ENCODE measurements at regions not wholly inside any gene's neighbourhood (a gene's known extent, or its start where the extent isn't known, plus 50 kb on each side); places are given as distances from the start of the nearest gene placed in this dataset.

DNA sequence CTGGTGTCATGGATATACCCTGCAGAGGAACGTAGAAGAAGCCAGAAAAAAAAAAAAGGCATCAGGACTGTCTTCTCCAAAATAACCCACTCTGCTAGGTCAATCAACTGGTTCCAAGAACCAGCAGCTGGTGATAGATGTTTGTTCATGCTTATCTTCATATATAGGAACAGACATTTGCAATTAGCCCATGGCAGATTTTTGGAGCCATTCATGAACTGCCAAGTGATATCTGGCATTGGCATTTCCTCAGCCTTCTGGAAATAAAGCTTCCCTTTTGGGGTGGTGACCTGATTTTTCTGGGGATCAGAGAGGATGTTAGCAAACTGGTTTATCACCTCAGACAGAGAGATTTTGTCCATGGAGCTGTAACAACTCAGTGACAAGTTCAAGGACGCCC lies 234.9 kb downstream of the OSR1 start:
- H3K27me3 ChIP-seq = no peaks in the 10 kb centered on the region
- TF ChIP-seq EP300 (IDR thresholded peaks at IDR 0.05; ENCODE audit: low read depth) (no peak), POLR2AphosphoS5 (IDR thresholded peaks at IDR 0.05) (no peak), POLR2A (IDR thresholded peaks at IDR 0.05) (no peak)
- TF ChIP-seq, protein P1, sequence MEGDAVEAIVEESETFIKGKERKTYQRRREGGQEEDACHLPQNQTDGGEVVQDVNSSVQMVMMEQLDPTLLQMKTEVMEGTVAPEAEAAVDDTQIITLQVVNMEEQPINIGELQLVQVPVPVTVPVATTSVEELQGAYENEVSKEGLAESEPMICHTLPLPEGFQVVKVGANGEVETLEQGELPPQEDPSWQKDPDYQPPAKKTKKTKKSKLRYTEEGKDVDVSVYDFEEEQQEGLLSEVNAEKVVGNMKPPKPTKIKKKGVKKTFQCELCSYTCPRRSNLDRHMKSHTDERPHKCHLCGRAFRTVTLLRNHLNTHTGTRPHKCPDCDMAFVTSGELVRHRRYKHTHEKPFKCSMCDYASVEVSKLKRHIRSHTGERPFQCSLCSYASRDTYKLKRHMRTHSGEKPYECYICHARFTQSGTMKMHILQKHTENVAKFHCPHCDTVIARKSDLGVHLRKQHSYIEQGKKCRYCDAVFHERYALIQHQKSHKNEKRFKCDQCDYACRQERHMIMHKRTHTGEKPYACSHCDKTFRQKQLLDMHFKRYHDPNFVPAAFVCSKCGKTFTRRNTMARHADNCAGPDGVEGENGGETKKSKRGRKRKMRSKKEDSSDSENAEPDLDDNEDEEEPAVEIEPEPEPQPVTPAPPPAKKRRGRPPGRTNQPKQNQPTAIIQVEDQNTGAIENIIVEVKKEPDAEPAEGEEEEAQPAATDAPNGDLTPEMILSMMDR (IDR thresholded peaks at IDR 0.05) = no peak
- in situ Hi-C loops (cut with MboI; ENCODE audit: low pct_ligation_motif_present in 1 of 4, low pct_unique_long_range_greater_than_20kb in 1 of 4, low sequenced_read_pairs in 3 of 4) = no loop called here
- intact Hi-C loops (cut with DNase I; ENCODE audit: low total_unique reads) = no loop called here
- DNase-seq = no peak
- WGBS, 2 donors (ENCODE audit: low coverage in 1 of 2) = 80 to 92% methylated on average over 1 to 2 of the region's 2 CpGs
- H3K27ac ChIP-seq = no peak overlapping the region
- H3K36me3 ChIP-seq = no peaks in the 10 kb centered on the region
- no peak overlapping the region for H3K4me3 ChIP-seq
- no peaks in the 10 kb centered on the region for H3K4me1 ChIP-seq
- H3K9me3 ChIP-seq = no peaks in the 10 kb centered on the region

DNA sequence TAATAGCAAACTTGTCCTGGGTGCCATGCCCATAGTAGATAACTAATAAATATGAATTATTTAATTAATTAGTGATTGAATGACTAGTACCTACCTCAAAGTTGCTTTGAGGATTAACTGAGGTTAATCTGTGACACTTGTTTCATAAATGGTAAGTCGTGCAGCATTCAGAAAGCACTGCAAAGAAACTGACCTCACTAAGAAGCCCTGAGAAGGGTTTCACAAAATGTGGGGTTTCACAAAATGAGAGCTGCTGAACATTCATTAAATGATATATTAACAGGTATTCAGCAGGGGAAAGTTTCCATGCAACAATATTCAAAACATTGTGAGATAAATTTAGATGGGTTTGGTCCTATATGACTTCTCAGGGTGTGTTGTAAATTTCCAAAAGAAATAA lies 236.2 kb downstream of the OSR1 start:
- Histone ChIP-seq H3K27ac (no peak overlapping the region), H3K9me3 (no peaks in the 10 kb centered on the region), H3K4me1 (no peaks in the 10 kb centered on the region), H3K36me3 (no peaks in the 10 kb centered on the region), H3K4me3 (no peak overlapping the region), H3K27me3 (no peaks in the 10 kb centered on the region)
- DNase-seq = no peak
- intact Hi-C loops (cut with DNase I; ENCODE audit: low total_unique reads) = no loop called here
- TF ChIP-seq POLR2A (IDR thresholded peaks at IDR 0.05) (no peak), POLR2AphosphoS5 (IDR thresholded peaks at IDR 0.05) (no peak), EP300 (IDR thresholded peaks at IDR 0.05; ENCODE audit: low read depth) (no peak)
- TF ChIP-seq, protein P1 (IDR thresholded peaks at IDR 0.05) = no peak
- in situ Hi-C loops (cut with MboI; ENCODE audit: low pct_ligation_motif_present in 1 of 4, low pct_unique_long_range_greater_than_20kb in 1 of 4, low sequenced_read_pairs in 3 of 4) = no loop called here
- 81 to 100% methylated on average over 1 of the region's 1 CpG for WGBS, 2 donors (ENCODE audit: low coverage in 1 of 2)

GRCh38 chr2:19120941-19121750 lies 237.3 kb downstream of the OSR1 start:
- no peak for DNase-seq
- intact Hi-C loops (cut with DNase I; ENCODE audit: low total_unique reads) = no loop called here
- no peaks in the 10 kb centered on the region for H3K27me3 ChIP-seq
- TF ChIP-seq EP300 (IDR thresholded peaks at IDR 0.05; ENCODE audit: low read depth) = no peak
- TF ChIP-seq, protein P1 (IDR thresholded peaks at IDR 0.05) = no peak
- TF ChIP-seq POLR2A (IDR thresholded peaks at IDR 0.05) = no peak
- TF ChIP-seq POLR2AphosphoS5 (IDR thresholded peaks at IDR 0.05) = no peak
- H3K9me3 ChIP-seq = no peaks in the 10 kb centered on the region
- in situ Hi-C loops (cut with MboI; ENCODE audit: low pct_ligation_motif_present in 1 of 4, low pct_unique_long_range_greater_than_20kb in 1 of 4, low sequenced_read_pairs in 3 of 4) = no loop called here
- no peak overlapping the region for H3K4me3 ChIP-seq
- WGBS, 2 donors (ENCODE audit: low coverage in 1 of 2) = 77% methylated on average over 3 to 12 of the region's 12 CpGs
- H3K4me1 ChIP-seq = no peaks in the 10 kb centered on the region
- H3K27ac ChIP-seq = no peak overlapping the region
- H3K36me3 ChIP-seq = no peaks in the 10 kb centered on the region

DNA sequence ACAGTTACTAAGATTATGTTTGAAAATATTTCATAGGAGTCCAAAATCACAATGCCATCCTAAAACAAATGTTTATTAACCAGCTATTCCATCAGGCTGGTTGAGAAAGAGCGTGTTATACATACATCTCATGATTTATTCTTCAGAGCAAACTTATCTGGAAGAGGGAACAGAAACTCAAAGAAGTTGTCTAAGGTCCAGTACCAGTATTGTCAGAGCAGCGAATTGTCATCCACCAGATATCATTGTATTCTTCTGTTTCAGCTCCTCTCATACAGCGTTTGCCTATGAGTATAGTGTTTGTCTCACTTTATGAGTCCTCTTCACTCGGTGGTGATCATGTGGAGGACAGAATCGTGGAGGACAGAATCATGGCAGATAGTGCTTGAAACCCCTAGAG lies 238.2 kb downstream of the OSR1 start:
- H3K36me3 ChIP-seq = no peaks in the 10 kb centered on the region
- H3K27me3 ChIP-seq = no peaks in the 10 kb centered on the region
- no peaks in the 10 kb centered on the region for H3K4me1 ChIP-seq
- DNase-seq = no peak
- no peak overlapping the region for H3K4me3 ChIP-seq
- H3K27ac ChIP-seq = no peak overlapping the region
- WGBS, 2 donors (ENCODE audit: low coverage in 1 of 2) = 83 to 84% methylated on average over 5 of the region's 5 CpGs
- in situ Hi-C loops (cut with MboI; ENCODE audit: low pct_ligation_motif_present in 1 of 4, low pct_unique_long_range_greater_than_20kb in 1 of 4, low sequenced_read_pairs in 3 of 4) = no loop called here
- TF ChIP-seq POLR2A (IDR thresholded peaks at IDR 0.05) = no peak
- TF ChIP-seq, protein P1 (IDR thresholded peaks at IDR 0.05) = no peak
- intact Hi-C loops (cut with DNase I; ENCODE audit: low total_unique reads) = no loop called here
- no peaks in the 10 kb centered on the region for H3K9me3 ChIP-seq
